ENCODE measurements at regions not wholly inside any gene's neighbourhood (a gene's known extent, or its start where the extent isn't known, plus 50 kb on each side); places are given as distances from the start of the nearest gene placed in this dataset.

- H3K9me1 ChIP-seq (ENCODE audit: insufficient read depth, low read length): no peaks in the 10 kb centered on the region
- no peaks in the 10 kb centered on the region for H3K36me3 ChIP-seq (ENCODE audit: control insufficient read depth, insufficient read depth, low read length)
- no peak overlapping the region for H2AK9ac ChIP-seq (replicated peaks; ENCODE audit: low read depth, low read length, poor library complexity)
- H4K8ac ChIP-seq (ENCODE audit: low read depth in 2 of 2, low read length in 2 of 2): no peak overlapping the region
- no peak overlapping the region for H3K27ac ChIP-seq (ENCODE audit: insufficient read depth, low read length)
- no peaks in the 10 kb centered on the region for H3K27me3 ChIP-seq (ENCODE audit: control insufficient read depth, insufficient read depth, low read length)
- H2BK120ac ChIP-seq (ENCODE audit: low read depth, low read length): no peak overlapping the region
- H3K79me1 ChIP-seq (ENCODE audit: low read depth in 1 of 2, low read length in 2 of 2): no peaks in the 10 kb centered on the region
- H3K23ac ChIP-seq (ENCODE audit: low read depth, low read length): no peak overlapping the region
- intact Hi-C loops (cut with micrococcal nuclease): no loop called here
- no peak overlapping the region for H2AK5ac ChIP-seq (ENCODE audit: low read depth, low read length)
- H3K4me2 ChIP-seq (ENCODE audit: low read depth, low read length): no peak overlapping the region
- no peak overlapping the region for H3K18ac ChIP-seq (ENCODE audit: low read depth, low read length)
- H4K5ac ChIP-seq (ENCODE audit: low read depth, low read length): no peak overlapping the region
- ATAC-seq (ENCODE audit: low read depth) (no peak), DNase-seq (no peak)
- WGBS, 2 experiments (ENCODE audit: extremely low coverage in 2 of 2, insufficient read length in 1 of 2): no CpG with 5 or more reads among the region's 1 CpG
- no peak overlapping the region for H4K91ac ChIP-seq (ENCODE audit: insufficient read depth, low read depth, low read length)
- H4K20me1 ChIP-seq (ENCODE audit: insufficient read depth, low read length): no peaks in the 10 kb centered on the region
- no peak overlapping the region for H3K4ac ChIP-seq (ENCODE audit: low read depth, low read length)
- no peak overlapping the region for H2BK20ac ChIP-seq (ENCODE audit: low read depth, low read length)
- dilution Hi-C loops (cut with HindIII; ENCODE audit: low sequenced_read_pairs, unreplicated experiment): no loop called here
- H3K4me3 ChIP-seq (ENCODE audit: insufficient read depth, low read depth, low read length): no peak overlapping the region
- no peak overlapping the region for H2AFZ ChIP-seq (replicated peaks; ENCODE audit: low read length, poor library complexity)
- H3K4me1 ChIP-seq (ENCODE audit: control insufficient read depth, insufficient read depth, low read length): no peaks in the 10 kb centered on the region
- no peak overlapping the region for H2BK5ac ChIP-seq (ENCODE audit: low read depth, low read length, poor library complexity, severe bottlenecking)
- BruUV-seq (replicated peaks): no TSS peak
- ChIA-PET POLR2A (ENCODE audit: unreplicated experiment) (no interaction called here), CTCF (no interaction called here)
- H3K9ac ChIP-seq (ENCODE audit: low read depth, low read length): no peak overlapping the region
- in situ Hi-C loops (cut with MboI; ENCODE audit: low sequenced_read_pairs): no loop called here
- H3K14ac ChIP-seq (replicated peaks; ENCODE audit: low read depth, low read length): no peak overlapping the region
- no peak overlapping the region for H3K56ac ChIP-seq (ENCODE audit: extremely low read depth, insufficient read depth, low read length)
- TF ChIP-seq MAFK (IDR thresholded peaks at IDR 0.05; ENCODE audit: low read depth, low read length) (no peak), BHLHE40 (IDR thresholded peaks at IDR 0.05; ENCODE audit: low read depth, low read length) (no peak), RAD21 (IDR thresholded peaks at IDR 0.05; ENCODE audit: low read length) (no peak), FOS (IDR thresholded peaks at IDR 0.05; ENCODE audit: low read depth, low read length) (no peak), RFX5 (IDR thresholded peaks at IDR 0.05; ENCODE audit: low read depth, low read length) (no peak), RCOR1 (IDR thresholded peaks at IDR 0.05; ENCODE audit: insufficient replicate concordance, low read length) (no peak), POLR2A (IDR thresholded peaks at IDR 0.05; ENCODE audit: low read depth, low read length) (no peak), ELK1 (IDR thresholded peaks at IDR 0.05; ENCODE audit: borderline replicate concordance, low read depth, low read length) (no peak)
- H2BK15ac ChIP-seq (ENCODE audit: low read depth, low read length): no peak overlapping the region
- H3K9me3 ChIP-seq (ENCODE audit: control insufficient read depth, insufficient read depth, low read length): peaks cover 64% of the 10 kb centered on the region
These were observed 185.0 kb downstream of the TUBA3C start for GRCh38 chr13:18996627-18997051.
